GM23338 (cell line): ENCODE measurements at regions not wholly inside any gene's neighbourhood (a gene's known extent, or its start where the extent isn't known, plus 50 kb on each side); places are given as distances from the start of the nearest gene placed in this dataset.

Source experiments
- ATAC-seq: fragments of 200-7000 bp; cut with Tn5 transposase; 3 replicates; pipeline ENCODE4 v1.9.1; 2020
- DNase-seq: peaks from one replicate; pipeline ENCODE4 v3.0.0-alpha.2; 2015; ENCODE audit warnings: low spot score
- H2AFZ ChIP-seq: fragments of 200-600 bp; sonication (generic); 2 replicates; pipeline ENCODE4 v1.8.0; 2016; ENCODE audit warnings: antibody characterized with exemption, mild to moderate bottlenecking, moderate library complexity
- H3F3A ChIP-seq: fragments of 200-600 bp; sonication (generic); replicated peaks from 2 replicates; pipeline ENCODE4 v1.8.0; 2017; ENCODE audit warnings: antibody characterized with exemption, mixed run types, low read depth
- H3K27ac ChIP-seq: fragments of 200-600 bp; sonication (generic); 2 replicates; pipeline ENCODE4 v1.6.1; 2016; ENCODE audit warnings: low read depth
- H3K27me3 ChIP-seq: fragments of 200-600 bp; sonication (generic); 2 replicates; pipeline ENCODE4 v1.8.0; 2016; ENCODE audit warnings: mild to moderate bottlenecking, mixed run types, moderate library complexity; ENCODE audit not compliant: insufficient read depth
- H3K36me3 ChIP-seq: fragments of 200-600 bp; sonication (generic); 2 replicates; pipeline ENCODE4 v1.8.0; 2016; ENCODE audit warnings: mild to moderate bottlenecking; ENCODE audit not compliant: insufficient read depth
- H3K4me1 ChIP-seq: fragments of 200-600 bp; sonication (generic); 2 replicates; pipeline ENCODE4 v1.8.0; 2016; ENCODE audit warnings: mild to moderate bottlenecking, moderate library complexity; ENCODE audit not compliant: insufficient read depth
- H3K4me2 ChIP-seq: fragments of 200-600 bp; sonication (generic); 2 replicates; pipeline ENCODE4 v1.7.1; 2017; ENCODE audit warnings: mixed run types
- H3K4me3 ChIP-seq: fragments of 200-600 bp; sonication (generic); 2 replicates; pipeline ENCODE4 v1.6.1; 2016; ENCODE audit warnings: mixed run types
- H3K79me2 ChIP-seq: fragments of 200-600 bp; sonication (generic); replicated peaks from 2 replicates; pipeline ENCODE4 v1.8.0; 2017; ENCODE audit warnings: mild to moderate bottlenecking; ENCODE audit not compliant: insufficient read depth
- H3K9me2 ChIP-seq: fragments of 200-600 bp; sonication (generic); 2 replicates; pipeline ENCODE4 v1.8.0; 2017; ENCODE audit not compliant: insufficient read depth
- H4K20me1 ChIP-seq: fragments of 200-600 bp; sonication (generic); replicated peaks from 2 replicates; pipeline ENCODE4 v1.8.0; 2017; ENCODE audit warnings: mild to moderate bottlenecking; ENCODE audit not compliant: insufficient read depth
- H3K27ac Mint-ChIP-seq: 2 replicates; pipeline ENCODE4 v1.8.0; 2020; ENCODE audit warnings: inconsistent platforms, mild to moderate bottlenecking, moderate library complexity, mixed read lengths
- H3K27me3 Mint-ChIP-seq: 3 replicates; pipeline ENCODE4 v1.8.0; 2022; ENCODE audit warnings: low read depth, mild to moderate bottlenecking, moderate library complexity, mixed read lengths, inconsistent platforms; ENCODE audit not compliant: insufficient read depth, poor library complexity
- H3K36me3 Mint-ChIP-seq: 3 replicates; pipeline ENCODE4 v1.8.0; 2021; ENCODE audit warnings: low read depth, mild to moderate bottlenecking, inconsistent platforms, moderate library complexity, mixed read lengths
- H3K4me1 Mint-ChIP-seq: 3 replicates; pipeline ENCODE4 v1.8.0; 2020; ENCODE audit warnings: mild to moderate bottlenecking, inconsistent platforms, mixed read lengths
- H3K4me3 Mint-ChIP-seq: 3 replicates; pipeline ENCODE4 v1.8.0; 2021; ENCODE audit warnings: moderate library complexity, mild to moderate bottlenecking, inconsistent platforms, mixed read lengths
- H3K9me3 Mint-ChIP-seq: 3 replicates; pipeline ENCODE4 v1.8.0; 2020; ENCODE audit warnings: moderate library complexity, mild to moderate bottlenecking, inconsistent platforms, mixed read lengths
- CTCF ChIP-seq, 2 experiments: fragments of 200-600 bp in 1 of 2; sonication (generic) in 1 of 2; conservative IDR thresholded peaks; 2 replicates each; pipeline versions ENCODE4 v1.5.1 to v1.6.1; 2016 to 2017; ENCODE audit warnings: antibody characterized with exemption in 2 of 2, low read depth in 2 of 2, mild to moderate bottlenecking in 2 of 2, moderate library complexity in 1 of 2
- ETS1 ChIP-seq: IDR thresholded peaks from 2 replicates; pipeline ENCODE4 v1.6.1; 2016; ENCODE audit warnings: antibody characterized with exemption
- EZH2 ChIP-seq: fragments of 200-600 bp; sonication (generic); IDR thresholded peaks from one replicate; pipeline ENCODE4 v1.8.0; 2017; ENCODE audit warnings: antibody characterized with exemption, mild to moderate bottlenecking, low read depth; ENCODE audit not compliant: unreplicated experiment
- EZH2phosphoT487 ChIP-seq: fragments of 200-600 bp; sonication (generic); IDR thresholded peaks from one replicate; pipeline ENCODE4 v1.8.1; 2018; ENCODE audit warnings: antibody characterized with exemption; ENCODE audit not compliant: unreplicated experiment
- JUNB ChIP-seq: IDR thresholded peaks from one replicate; pipeline ENCODE4 v1.6.1; 2016; ENCODE audit warnings: antibody characterized with exemption; ENCODE audit not compliant: unreplicated experiment
- POLR2AphosphoS5 ChIP-seq: IDR thresholded peaks from 2 replicates; pipeline ENCODE4 v1.6.1; 2016; ENCODE audit warnings: antibody characterized with exemption, low read depth
- STAT1 ChIP-seq: IDR thresholded peaks from one replicate; pipeline ENCODE4 v1.6.1; 2016; ENCODE audit warnings: antibody characterized with exemption; ENCODE audit not compliant: unreplicated experiment

GRCh38 chr7:33774762-33775523 is 130.4 kb upstream of the BMPER start:
- Mint-ChIP-seq H3K27ac (no peak overlapping the region), H3K4me3 (no peak overlapping the region)

GRCh38 chr7:33775790-33776189 is 129.5 kb upstream of the BMPER start:
- TF ChIP-seq POLR2AphosphoS5 (no peak), JUNB (no peak), ETS1 (no peak), CTCF (conservative IDR thresholded peaks at IDR 0.05; ENCODE audit: low read depth in 2 of 2) (no peak), EZH2phosphoT487 (no peak)
- H3K4me1 Mint-ChIP-seq, result peaks cover 5% of the 10 kb centered on the region
- no peak overlapping the region for H3K4me2 ChIP-seq
- no peaks in the 10 kb centered on the region for H4K20me1 ChIP-seq
- no peaks in the 10 kb centered on the region for H3K36me3 ChIP-seq
- ATAC-seq (no peak), DNase-seq (no peak)
- no peak overlapping the region for H3K4me3 Mint-ChIP-seq
- H3K36me3 Mint-ChIP-seq, result no peaks in the 10 kb centered on the region
- no peak overlapping the region for H3K4me3 ChIP-seq
- no peaks in the 10 kb centered on the region for H3K4me1 ChIP-seq
- no peak overlapping the region for H2AFZ ChIP-seq
- H3K9me3 Mint-ChIP-seq, result no peaks in the 10 kb centered on the region
- no peaks in the 10 kb centered on the region for H3F3A ChIP-seq
- no peaks in the 10 kb centered on the region for H3K9me2 ChIP-seq
- H3K27me3 ChIP-seq, result no peaks in the 10 kb centered on the region
- no peak overlapping the region for H3K27ac Mint-ChIP-seq
- H3K79me2 ChIP-seq, result no peaks in the 10 kb centered on the region
- H3K27ac ChIP-seq, result no peak overlapping the region
- H3K27me3 Mint-ChIP-seq, result no peaks in the 10 kb centered on the region

More at GRCh38 chr7:33774762-33775523, 130.4 kb upstream of the BMPER start:
- H3K79me2 ChIP-seq, result no peaks in the 10 kb centered on the region
- no peaks in the 10 kb centered on the region for H3K27me3 ChIP-seq
- no peaks in the 10 kb centered on the region for H3K27me3 Mint-ChIP-seq
- TF ChIP-seq EZH2phosphoT487 (no peak), STAT1 (no peak), ETS1 (no peak), EZH2 (no peak)
- no peaks in the 10 kb centered on the region for H3K36me3 ChIP-seq
- no peak overlapping the region for H3K27ac ChIP-seq
- no peaks in the 10 kb centered on the region for H3K4me1 ChIP-seq
- H3K4me1 Mint-ChIP-seq, result peaks cover 5% of the 10 kb centered on the region
- H3K4me3 ChIP-seq, result no peak overlapping the region
- no peak for DNase-seq
- no peaks in the 10 kb centered on the region for H3F3A ChIP-seq
- H3K9me2 ChIP-seq, result no peaks in the 10 kb centered on the region
- H4K20me1 ChIP-seq, result no peaks in the 10 kb centered on the region
- H3K4me2 ChIP-seq, result no peak overlapping the region
- no peaks in the 10 kb centered on the region for H3K36me3 Mint-ChIP-seq
- no peak for ATAC-seq
- no peak overlapping the region for H2AFZ ChIP-seq
- H3K9me3 Mint-ChIP-seq, result no peaks in the 10 kb centered on the region
